Gastrocnemius medialis (tissue), 4 donors: ENCODE measurements at regions not wholly inside any gene's neighbourhood (a gene's known extent, or its start where the extent isn't known, plus 50 kb on each side); places are given as distances from the start of the nearest gene placed in this dataset.

Experiments
- ATAC-seq, 2 donors: fragments of 150-250 bp; one replicate each; pipeline ENCODE4 v1.9.1; 2016
- DNase-seq, 2 donors: peaks; one replicate each; pipeline ENCODE4 v3.0.0-alpha.2; 2019
- H3K27ac ChIP-seq, 4 donors: fragments of 200-600 bp; sonication (generic); 1 replicate in 1 of 4; 2 replicates in 3 of 4; pipeline ENCODE4 v1.5.1; 2016 to 2018; ENCODE audit warnings: mild to moderate bottlenecking in 2 of 4, moderate library complexity in 1 of 4
- H3K27me3 ChIP-seq, 3 donors: fragments of 200-600 bp; sonication (generic) in 2 of 3; 1 replicate in 1 of 3; 2 replicates in 2 of 3; pipeline versions ENCODE4 v1.5.1 to v1.6.0; 2016 to 2019; ENCODE audit warnings: mild to moderate bottlenecking in 1 of 3, moderate library complexity in 1 of 3
- H3K36me3 ChIP-seq, 2 donors: fragments of 200-600 bp; sonication (generic) in 1 of 2; one replicate each; pipeline ENCODE4 v1.5.1; 2017 to 2018
- H3K4me1 ChIP-seq, 2 donors: fragments of 200-600 bp; sonication (generic) in 1 of 2; one replicate each; pipeline ENCODE4 v1.5.1; 2016 to 2017; ENCODE audit warnings: mild to moderate bottlenecking in 2 of 2
- H3K4me3 ChIP-seq, 4 donors: fragments of 200-600 bp; sonication (generic) in 3 of 4; 1 replicate in 1 of 4; 2 replicates in 3 of 4; pipeline ENCODE4 v1.5.1; 2016 to 2019; ENCODE audit warnings: mild to moderate bottlenecking in 2 of 4
- H3K9me3 ChIP-seq, 3 donors: fragments of 200-600 bp; sonication (generic) in 2 of 3; 1 replicate in 1 of 3; 2 replicates in 2 of 3; pipeline ENCODE4 v1.5.1; 2016 to 2019
- POLR2A ChIP-seq, 2 donors: fragments of 450-650 bp; IDR thresholded peaks; one replicate each; pipeline ENCODE4 v1.6.1; 2017; ENCODE audit warnings: antibody characterized with exemption in 2 of 2, mild to moderate bottlenecking in 2 of 2, moderate library complexity in 2 of 2
- in situ Hi-C, 4 donors: fragments of 200-750 bp; cut with MboI; loops; one replicate each; pipeline versions ENCODE4 v1.15.0 to v1.8.0; 2017; ENCODE audit warnings: low sequenced_read_pairs in 4 of 4
- intact Hi-C: fragments of 100-400 bp; cut with DNase I; formaldehyde crosslinking; loops from one replicate; pipeline ENCODE4 v1.15.1; 2023; ENCODE audit warnings: low total_unique reads
- TF ChIP-seq, protein P1 (sequence below), 5 experiments: fragments of 450-650 bp in 3 of 5; fragments of 200-600 bp in 2 of 5; sonication (generic) in 2 of 5; IDR thresholded peaks in 4 of 5; conservative IDR thresholded peaks in 1 of 5; 1 replicate in 4 of 5; 2 replicates in 1 of 5; pipeline ENCODE4 v1.5.1; 2016 to 2019; ENCODE audit warnings: antibody characterized with exemption in 5 of 5, mild to moderate bottlenecking in 3 of 5, moderate library complexity in 3 of 5

GRCh38 chrX:7775987-7776386 lies 67.0 kb upstream of the VCX start:
- ATAC-seq (no peak), DNase-seq (no peak)
- Histone ChIP-seq H3K9me3 (no peaks in the 10 kb centered on the region), H3K36me3 (no peaks in the 10 kb centered on the region), H3K4me1 (no peaks in the 10 kb centered on the region), H3K27me3 (no peaks in the 10 kb centered on the region), H3K4me3 (no peak overlapping the region), H3K27ac (no peak overlapping the region)
- intact Hi-C loops (no loop called here), in situ Hi-C loops (no loop called here)
- TF ChIP-seq, protein P1, sequence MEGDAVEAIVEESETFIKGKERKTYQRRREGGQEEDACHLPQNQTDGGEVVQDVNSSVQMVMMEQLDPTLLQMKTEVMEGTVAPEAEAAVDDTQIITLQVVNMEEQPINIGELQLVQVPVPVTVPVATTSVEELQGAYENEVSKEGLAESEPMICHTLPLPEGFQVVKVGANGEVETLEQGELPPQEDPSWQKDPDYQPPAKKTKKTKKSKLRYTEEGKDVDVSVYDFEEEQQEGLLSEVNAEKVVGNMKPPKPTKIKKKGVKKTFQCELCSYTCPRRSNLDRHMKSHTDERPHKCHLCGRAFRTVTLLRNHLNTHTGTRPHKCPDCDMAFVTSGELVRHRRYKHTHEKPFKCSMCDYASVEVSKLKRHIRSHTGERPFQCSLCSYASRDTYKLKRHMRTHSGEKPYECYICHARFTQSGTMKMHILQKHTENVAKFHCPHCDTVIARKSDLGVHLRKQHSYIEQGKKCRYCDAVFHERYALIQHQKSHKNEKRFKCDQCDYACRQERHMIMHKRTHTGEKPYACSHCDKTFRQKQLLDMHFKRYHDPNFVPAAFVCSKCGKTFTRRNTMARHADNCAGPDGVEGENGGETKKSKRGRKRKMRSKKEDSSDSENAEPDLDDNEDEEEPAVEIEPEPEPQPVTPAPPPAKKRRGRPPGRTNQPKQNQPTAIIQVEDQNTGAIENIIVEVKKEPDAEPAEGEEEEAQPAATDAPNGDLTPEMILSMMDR (IDR thresholded peaks at IDR 0.05 in 4 of 5, conservative IDR thresholded peaks at IDR 0.05 in 1 of 5): no peak

- no peaks in the 10 kb centered on the region for H3K9me3 ChIP-seq
- H3K27ac ChIP-seq: no peak overlapping the region
- ATAC-seq (no peak), DNase-seq (no peak)
- H3K27me3 ChIP-seq: no peaks in the 10 kb centered on the region
- intact Hi-C loops: no loop called here
- in situ Hi-C loops: no loop called here
- H3K4me1 ChIP-seq: no peaks in the 10 kb centered on the region
- TF ChIP-seq POLR2A (IDR thresholded peaks at IDR 0.05): no peak
- TF ChIP-seq, protein P1 (IDR thresholded peaks at IDR 0.05 in 4 of 5, conservative IDR thresholded peaks at IDR 0.05 in 1 of 5): no peak
- H3K4me3 ChIP-seq: no peak overlapping the region
- no peaks in the 10 kb centered on the region for H3K36me3 ChIP-seq
Measured at GRCh38 chrX:7771788-7772438, 71.1 kb upstream of the VCX start.

DNA sequence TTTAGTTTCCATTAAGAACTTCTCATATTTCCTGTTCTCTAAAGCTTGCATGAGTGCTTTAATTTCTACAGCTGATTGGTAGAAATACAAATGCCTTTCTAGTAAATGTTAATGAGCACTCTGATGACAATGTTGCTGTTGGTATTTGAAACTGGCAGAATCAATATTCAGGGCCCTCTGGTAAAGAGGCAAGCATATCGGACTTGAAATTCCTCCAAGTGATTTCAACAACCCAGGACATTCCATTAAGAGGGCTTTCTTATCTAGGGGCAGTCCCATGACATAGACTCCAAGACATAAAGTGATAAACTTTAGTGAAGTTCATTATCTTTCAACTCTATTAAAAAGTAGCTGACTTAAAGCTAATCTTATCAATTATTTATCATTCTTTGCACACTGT lies 83.1 kb upstream of the VCX start:
- H3K27ac ChIP-seq: no peak overlapping the region
- DNase-seq (no peak), ATAC-seq (no peak)
- in situ Hi-C loops: no loop called here
- no peaks in the 10 kb centered on the region for H3K36me3 ChIP-seq
- H3K4me3 ChIP-seq: no peak overlapping the region
- H3K9me3 ChIP-seq: no peaks in the 10 kb centered on the region
- no peaks in the 10 kb centered on the region for H3K4me1 ChIP-seq
- intact Hi-C loops: no loop called here
- no peak for TF ChIP-seq POLR2A (IDR thresholded peaks at IDR 0.05)
- TF ChIP-seq, protein P1 (IDR thresholded peaks at IDR 0.05 in 4 of 5, conservative IDR thresholded peaks at IDR 0.05 in 1 of 5): no peak
- no peaks in the 10 kb centered on the region for H3K27me3 ChIP-seq

DNA sequence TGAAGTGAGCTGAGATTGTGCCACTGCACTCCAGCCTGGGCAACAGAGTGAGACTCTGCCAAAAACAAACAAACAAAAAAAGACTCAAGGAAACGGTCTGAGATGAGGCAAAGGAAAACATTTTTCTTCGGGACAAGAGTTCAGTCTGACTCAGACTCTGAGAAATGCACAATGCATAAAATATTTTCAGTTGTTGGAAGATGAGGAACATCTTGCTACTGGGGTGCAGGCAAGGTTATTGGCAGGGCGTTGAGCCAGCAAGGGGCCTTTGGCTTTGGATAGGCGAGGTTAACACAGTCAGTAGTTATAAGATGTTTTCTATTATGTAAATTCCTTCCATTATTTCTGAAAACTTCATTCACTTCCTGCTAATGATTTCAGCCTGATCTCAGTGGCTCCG lies 96.1 kb upstream of the VCX start:
- Histone ChIP-seq H3K4me3 (no peak overlapping the region), H3K9me3 (no peaks in the 10 kb centered on the region), H3K27me3 (no peaks in the 10 kb centered on the region), H3K27ac (no peak overlapping the region), H3K4me1 (no peaks in the 10 kb centered on the region), H3K36me3 (no peaks in the 10 kb centered on the region)
- TF ChIP-seq POLR2A (IDR thresholded peaks at IDR 0.05): no peak
- TF ChIP-seq, protein P1 (IDR thresholded peaks at IDR 0.05 in 4 of 5, conservative IDR thresholded peaks at IDR 0.05 in 1 of 5): no peak
- in situ Hi-C loops: no loop called here
- DNase-seq: no peak
- ATAC-seq: no peak
- intact Hi-C loops: no loop called here

DNA sequence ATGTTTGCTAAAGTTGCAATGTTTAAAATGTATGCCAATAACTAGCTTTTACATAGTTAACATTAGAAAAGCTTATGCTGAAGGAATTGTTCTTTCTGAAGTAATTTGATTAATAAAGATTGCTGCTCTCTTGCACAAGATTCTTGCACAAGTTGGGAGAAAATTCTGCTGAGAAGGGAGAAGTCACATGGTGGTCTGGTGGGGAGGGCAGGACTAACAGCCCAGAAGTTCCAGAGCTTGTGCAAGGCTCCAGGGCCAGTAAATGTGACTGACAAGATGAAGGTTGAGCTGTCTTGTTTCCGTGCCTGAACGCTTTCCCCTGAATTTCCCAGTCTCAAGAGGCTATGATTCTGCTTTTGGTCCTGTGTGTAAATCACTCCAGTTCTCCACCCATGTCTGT lies 112.9 kb upstream of the VCX start:
- DNase-seq: no peak
- Histone ChIP-seq H3K4me1 (no peaks in the 10 kb centered on the region), H3K27me3 (no peaks in the 10 kb centered on the region), H3K27ac (no peak overlapping the region), H3K9me3 (no peaks in the 10 kb centered on the region), H3K36me3 (no peaks in the 10 kb centered on the region), H3K4me3 (no peak overlapping the region)
- ATAC-seq: no peak
- in situ Hi-C loops: no loop called here
- TF ChIP-seq POLR2A (IDR thresholded peaks at IDR 0.05): no peak
- TF ChIP-seq, protein P1 (IDR thresholded peaks at IDR 0.05 in 4 of 5, conservative IDR thresholded peaks at IDR 0.05 in 1 of 5): no peak
- intact Hi-C loops: no loop called here
